ENCODE measurements at regions not wholly inside any gene's neighbourhood (a gene's known extent, or its start where the extent isn't known, plus 50 kb on each side); places are given as distances from the start of the nearest gene placed in this dataset.

DNA sequence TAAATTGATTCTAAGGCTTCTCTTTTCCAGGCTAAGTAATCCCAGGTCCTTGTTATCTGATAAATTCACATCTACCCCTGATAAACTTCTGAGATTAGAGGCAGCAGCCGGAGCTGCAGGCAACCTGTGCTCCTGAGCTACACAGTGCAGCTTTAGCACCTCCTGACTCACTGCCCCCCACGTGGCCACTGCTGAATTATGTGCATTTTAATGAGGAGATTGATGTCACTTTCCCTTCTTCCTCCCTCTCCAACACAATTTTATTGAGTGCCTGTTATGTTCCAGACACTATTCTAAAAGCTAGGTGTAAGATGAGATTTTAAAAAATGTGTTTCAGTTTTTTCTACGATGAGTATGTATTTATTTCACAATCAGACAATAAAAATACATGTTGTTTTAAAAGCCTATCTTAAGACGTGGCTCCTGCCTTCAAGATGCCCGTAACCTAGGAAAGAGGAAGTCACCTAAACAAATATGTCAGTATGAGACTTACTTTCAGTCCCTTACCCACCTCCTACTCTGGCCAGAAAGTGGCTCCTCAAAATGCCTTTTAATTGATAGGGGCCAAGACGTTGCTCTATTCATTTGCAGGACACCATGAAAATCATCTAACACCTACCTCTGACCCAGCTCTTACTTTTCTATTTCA is 161.5 kb upstream of the PFN2 start:
- in situ Hi-C loops (cut with MboI) (no loop called here), intact Hi-C loops (cut with micrococcal nuclease; ENCODE audit: unreplicated experiment) (no loop called here)
- Histone ChIP-seq H3K27ac (ENCODE audit: control insufficient read depth, insufficient read depth) (no peak overlapping the region), H3K4me1 (ENCODE audit: control insufficient read depth, insufficient read depth, low read length) (peaks cover 6% of the 10 kb centered on the region), H3K4me3 (no peak overlapping the region; the same call in 1 of the 2 replicates), H4K20me1 (ENCODE audit: control insufficient read depth, insufficient read depth) (no peaks in the 10 kb centered on the region), H2AFZ (ENCODE audit: control insufficient read depth, low read depth, low read length) (peak overlapping the region; percentile 60), H3K36me3 (ENCODE audit: control insufficient read depth in 2 of 2, insufficient read depth in 2 of 2, low read length in 1 of 2) (no peaks in the 10 kb centered on the region), H3K27me3 (replicated peaks in 1 of 2; ENCODE audit: control insufficient read depth in 2 of 2, insufficient read depth in 2 of 2, low read length in 1 of 2) (no peaks in the 10 kb centered on the region), H3K79me2 (ENCODE audit: control insufficient read depth, insufficient read depth, low read length) (no peaks in the 10 kb centered on the region), H3K4me2 (ENCODE audit: control insufficient read depth, insufficient read depth) (peak overlapping the region; percentile 8; the same call in 1 of the 2 replicates), H3K9me3 (replicated peaks; ENCODE audit: control insufficient read depth, insufficient read depth, low read length) (no peaks in the 10 kb centered on the region), H3K9ac (ENCODE audit: control insufficient read depth, insufficient read depth, low read length) (no peak overlapping the region)
- ChIA-PET SMC1A (ENCODE audit: uncharacterized antibody, unreplicated experiment) (interaction anchor here (0.6 to 1.6 kb wide), 4 partner anchors 9 to 640 kb away, joined by 3 to 5 read pairs (median 3); no protein-coding TSS in a partner anchor), RAD21 (ENCODE audit: unreplicated experiment) (interaction anchor here (1.6 kb wide), 1 partner anchor 15 kb away, joined by 3 read pairs; no protein-coding TSS in a partner anchor), POLR2A (interaction anchor here (0.6 kb wide), 2 partner anchors 16 to 18 kb away, joined by 6 to 7 read pairs; no protein-coding TSS in a partner anchor), CTCF (interaction anchor here (0.5 to 1.1 kb wide), 3 partner anchors 18 to 52 kb away, joined by 3 read pairs; no protein-coding TSS in a partner anchor)
- FAIRE-seq (no peak), ATAC-seq (peak; percentile 94), DNase-seq (ENCODE audit: low read depth, low spot score) (no peak)
- TF ChIP-seq RELA (IDR thresholded peaks at IDR 0.05; ENCODE audit: borderline replicate concordance, partially characterized antibody), result no peak
- TF ChIP-seq SREBF2 (IDR thresholded peaks at IDR 0.05; ENCODE audit: low read length), result no peak
- TF ChIP-seq RAD51 (IDR thresholded peaks at IDR 0.05), result peak; percentile 48; the same call in 1 of the 2 replicates
- TF ChIP-seq SPI1 (IDR thresholded peaks at IDR 0.05; ENCODE audit: borderline replicate concordance, insufficient read depth, low read depth, low read length), result peak; percentile 88
- TF ChIP-seq, protein P1, sequence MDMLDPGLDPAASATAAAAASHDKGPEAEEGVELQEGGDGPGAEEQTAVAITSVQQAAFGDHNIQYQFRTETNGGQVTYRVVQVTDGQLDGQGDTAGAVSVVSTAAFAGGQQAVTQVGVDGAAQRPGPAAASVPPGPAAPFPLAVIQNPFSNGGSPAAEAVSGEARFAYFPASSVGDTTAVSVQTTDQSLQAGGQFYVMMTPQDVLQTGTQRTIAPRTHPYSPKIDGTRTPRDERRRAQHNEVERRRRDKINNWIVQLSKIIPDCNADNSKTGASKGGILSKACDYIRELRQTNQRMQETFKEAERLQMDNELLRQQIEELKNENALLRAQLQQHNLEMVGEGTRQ (IDR thresholded peaks at IDR 0.05; ENCODE audit: borderline replicate concordance, low read depth, low read length), result peak; percentile 16; the same call in 1 of the 2 replicates
- BruUV-seq (replicated peaks), result no TSS peak
- WGBS (ENCODE audit: insufficient coverage, insufficient replicate concordance, low lambda C conversion rate, missing lambda C conversion rate), result 9% methylated on average over 6 of the region's 6 CpGs
